Astrocyte of the spinal cord (primary cell): ENCODE measurements at regions not wholly inside any gene's neighbourhood (a gene's known extent, or its start where the extent isn't known, plus 50 kb on each side); places are given as distances from the start of the nearest gene placed in this dataset.
"Not testable (repeated sequence)": the region's sequence is repeated elsewhere in the genome, so short reads cannot be mapped to it uniquely, and the experiment has no call there.

Experiments
- DNase-seq: peaks from one replicate; pipeline ENCODE4 v3.0.0; 2011; ENCODE audit warnings: low read depth, low spot score
- H3K4me3 ChIP-seq: 2 replicates; pipeline ENCODE4 v1.5.1; 2011; ENCODE audit warnings: low read depth, mild to moderate bottlenecking, low read length, moderate library complexity
- in situ Hi-C: cut with HindIII; loops from 2 replicates; pipeline ENCODE4 v1.10.0; 2017; ENCODE audit warnings: low sequenced_read_pairs
- TF ChIP-seq, protein P1 (sequence below): IDR thresholded peaks from 2 replicates; pipeline ENCODE4 v1.5.1; 2012; ENCODE audit warnings: low read depth, mild to moderate bottlenecking, low read length, inconsistent platforms

DNA sequence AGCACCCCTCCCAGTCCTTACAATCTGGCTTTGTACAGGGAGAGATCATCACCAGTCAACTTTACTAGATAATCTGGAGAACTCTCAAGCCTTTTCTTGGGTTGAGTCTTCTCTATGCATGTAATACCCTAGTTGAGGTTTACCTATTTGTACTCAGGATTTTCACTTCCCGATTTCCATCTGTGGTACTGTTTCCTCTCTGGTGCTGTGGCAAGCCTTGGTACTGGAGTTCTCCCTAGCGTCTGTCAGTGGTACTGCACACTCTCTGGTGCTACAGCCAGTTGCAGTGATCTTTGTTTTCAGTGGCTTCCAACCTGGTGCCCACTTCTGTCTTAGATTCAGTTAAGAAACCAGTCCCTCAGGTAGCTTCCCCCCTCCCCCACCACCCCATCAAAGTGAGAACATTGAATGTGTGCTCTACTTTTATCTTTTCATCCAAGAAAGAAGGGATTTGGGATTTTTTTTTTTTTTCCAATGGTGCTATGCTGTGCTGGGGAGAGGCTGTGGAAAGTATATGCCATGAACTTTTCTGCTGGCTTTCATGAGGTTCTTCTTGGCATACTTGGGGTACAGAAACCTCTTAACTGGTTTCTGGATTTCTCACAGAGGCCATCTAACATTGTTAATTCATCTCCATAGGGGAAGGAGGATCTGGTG lies 69.4 kb upstream of the EVL start:
- in situ Hi-C loops = no loop called here
- no peak overlapping the region for H3K4me3 ChIP-seq
- peak; percentile 42 for DNase-seq
- TF ChIP-seq, protein P1, sequence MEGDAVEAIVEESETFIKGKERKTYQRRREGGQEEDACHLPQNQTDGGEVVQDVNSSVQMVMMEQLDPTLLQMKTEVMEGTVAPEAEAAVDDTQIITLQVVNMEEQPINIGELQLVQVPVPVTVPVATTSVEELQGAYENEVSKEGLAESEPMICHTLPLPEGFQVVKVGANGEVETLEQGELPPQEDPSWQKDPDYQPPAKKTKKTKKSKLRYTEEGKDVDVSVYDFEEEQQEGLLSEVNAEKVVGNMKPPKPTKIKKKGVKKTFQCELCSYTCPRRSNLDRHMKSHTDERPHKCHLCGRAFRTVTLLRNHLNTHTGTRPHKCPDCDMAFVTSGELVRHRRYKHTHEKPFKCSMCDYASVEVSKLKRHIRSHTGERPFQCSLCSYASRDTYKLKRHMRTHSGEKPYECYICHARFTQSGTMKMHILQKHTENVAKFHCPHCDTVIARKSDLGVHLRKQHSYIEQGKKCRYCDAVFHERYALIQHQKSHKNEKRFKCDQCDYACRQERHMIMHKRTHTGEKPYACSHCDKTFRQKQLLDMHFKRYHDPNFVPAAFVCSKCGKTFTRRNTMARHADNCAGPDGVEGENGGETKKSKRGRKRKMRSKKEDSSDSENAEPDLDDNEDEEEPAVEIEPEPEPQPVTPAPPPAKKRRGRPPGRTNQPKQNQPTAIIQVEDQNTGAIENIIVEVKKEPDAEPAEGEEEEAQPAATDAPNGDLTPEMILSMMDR = peak; percentile 87

DNA sequence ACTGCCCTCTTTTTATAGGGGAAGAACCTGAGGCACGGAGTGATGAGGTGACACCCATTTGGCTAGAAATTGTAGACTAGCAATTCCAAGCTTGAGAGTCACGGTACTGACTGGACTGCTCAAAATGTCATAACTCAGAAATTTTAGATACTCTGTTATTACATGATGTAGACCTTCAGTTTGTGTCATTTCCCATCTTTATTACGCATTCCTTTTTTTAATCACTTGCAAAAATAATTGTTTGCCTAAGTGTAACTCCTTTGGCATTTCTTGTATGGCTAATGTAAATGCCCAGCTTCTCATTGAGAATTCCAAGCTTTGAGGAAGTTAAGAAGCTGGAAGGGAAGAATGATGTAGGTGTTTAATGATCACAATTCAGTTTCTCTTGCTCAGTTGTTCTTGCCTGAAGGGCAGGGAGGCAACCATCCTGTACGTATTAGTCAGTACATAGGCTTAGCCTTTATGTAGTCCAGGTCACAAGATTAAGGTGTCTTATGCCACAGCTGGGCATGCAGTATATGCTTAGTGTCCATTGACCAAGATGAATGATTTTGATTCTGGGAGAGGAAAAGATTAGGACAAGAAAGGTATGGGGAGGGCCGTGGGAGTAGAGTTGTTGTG lies 68.2 kb upstream of the EVL start:
- no peak for DNase-seq
- in situ Hi-C loops = no loop called here

DNA sequence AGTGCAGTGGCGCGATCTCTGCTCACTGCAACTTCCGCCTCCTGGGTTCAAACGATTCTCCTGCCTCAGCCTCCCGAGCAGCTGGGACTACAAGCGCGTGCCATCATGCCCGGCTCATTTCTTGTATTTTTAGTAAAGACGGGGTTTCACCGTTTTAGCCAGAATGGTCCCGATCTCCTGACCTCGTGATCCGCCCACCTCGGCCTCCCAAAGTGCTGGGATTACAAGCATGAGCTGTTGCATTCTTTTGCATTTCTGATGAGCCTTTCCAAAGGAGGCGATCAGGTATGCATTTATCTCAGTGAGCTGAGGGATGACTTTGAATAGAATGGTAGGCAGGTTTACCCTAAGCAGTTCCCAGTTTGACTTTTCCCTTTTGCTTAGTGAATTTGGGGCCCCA lies 64.8 kb upstream of the EVL start:
- H3K4me3 ChIP-seq, in situ Hi-C loops, DNase-seq: not testable (repeated sequence)

More for the DNA sequence above, 68.2 kb upstream of the EVL start:
- TF ChIP-seq, protein P1 = no peak
- H3K4me3 ChIP-seq = no peak overlapping the region

DNA sequence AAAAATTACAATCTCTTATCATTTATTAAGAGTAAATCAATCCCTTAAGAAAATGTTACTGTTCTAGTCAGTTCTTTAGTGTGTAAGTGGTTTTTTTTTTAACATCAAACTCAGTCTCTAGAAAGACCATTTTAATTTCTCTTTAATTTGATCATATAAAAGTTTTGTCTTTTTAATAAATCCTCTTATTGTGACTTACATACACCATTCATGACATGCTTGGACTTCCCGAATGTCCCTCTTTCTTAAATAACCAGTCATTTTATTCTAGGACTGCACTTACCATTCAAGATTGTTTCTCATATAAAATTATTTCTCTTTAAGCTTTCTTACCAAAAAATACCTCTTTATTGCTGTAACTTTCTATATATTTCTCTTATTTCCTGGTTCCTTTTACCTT lies 60.8 kb upstream of the EVL start:
- in situ Hi-C loops = no loop called here
- DNase-seq = peak; percentile 29
- no peak overlapping the region for H3K4me3 ChIP-seq
- TF ChIP-seq, protein P1 = no peak

DNA sequence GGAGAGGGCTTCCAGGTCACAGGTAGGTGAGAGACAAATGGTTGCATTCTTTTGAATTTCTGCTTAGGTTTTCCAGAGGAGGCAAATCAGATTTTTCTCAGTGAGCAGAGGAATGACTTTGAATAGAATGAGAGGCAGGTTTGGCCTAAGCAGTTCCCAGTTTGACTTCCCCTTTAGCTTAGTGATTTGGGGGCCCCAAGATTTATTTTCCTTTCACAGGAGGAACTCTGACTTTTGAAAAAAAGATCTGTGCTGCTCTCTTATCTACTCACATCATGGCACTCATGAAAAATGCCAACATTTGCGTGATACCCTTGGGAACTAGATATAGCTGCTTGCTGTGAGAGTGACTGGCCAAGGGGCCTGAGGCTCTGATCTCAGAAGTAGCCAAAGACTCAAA lies 58.0 kb upstream of the EVL start:
- DNase-seq = no peak
- no peak overlapping the region for H3K4me3 ChIP-seq
- TF ChIP-seq, protein P1 = no peak
- in situ Hi-C loops = no loop called here

DNA sequence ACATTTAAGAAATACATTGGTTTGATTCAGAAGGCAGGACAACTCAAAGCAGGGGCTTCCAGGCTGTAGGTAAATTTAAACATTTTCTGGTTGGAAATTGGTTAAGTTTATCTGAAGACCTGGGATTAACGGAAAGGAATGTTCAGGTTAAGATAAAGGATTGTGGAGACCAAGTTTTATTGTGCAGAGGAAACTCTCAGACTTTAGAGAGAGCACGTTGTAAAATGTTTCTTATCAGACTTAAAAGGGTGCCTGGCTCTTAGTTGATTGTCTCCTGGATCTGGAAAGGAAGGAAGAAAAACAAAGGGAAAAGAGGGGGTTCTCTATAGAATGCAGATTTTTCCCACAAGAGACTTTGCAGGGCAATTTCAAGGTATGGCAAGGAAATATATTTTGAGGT lies 55.4 kb upstream of the EVL start:
- H3K4me3 ChIP-seq, in situ Hi-C loops, DNase-seq: not testable (repeated sequence)

DNA sequence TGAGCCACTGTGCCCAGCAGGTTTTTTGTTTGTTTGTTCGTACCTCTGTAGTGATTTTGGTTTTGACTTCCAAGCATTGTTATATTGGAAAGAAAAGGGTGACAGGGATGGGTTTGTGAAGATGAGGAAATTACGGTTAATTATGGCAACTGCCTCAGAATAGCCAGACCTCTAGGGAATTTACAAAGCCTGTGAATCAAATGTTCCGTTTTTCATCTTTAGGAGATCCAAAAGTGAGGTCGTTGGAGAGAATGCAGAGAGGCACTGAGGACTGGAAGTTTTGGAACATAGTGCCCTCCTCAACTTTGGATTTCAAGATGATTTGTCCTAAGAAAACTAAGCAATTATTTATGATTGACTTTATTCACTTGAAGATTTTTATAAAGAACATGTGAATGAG lies 54.5 kb upstream of the EVL start:
- H3K4me3 ChIP-seq = no peak overlapping the region
- in situ Hi-C loops = no loop called here
- TF ChIP-seq, protein P1 = no peak
- DNase-seq = no peak
